SU-DHL-6 (cell line): ENCODE measurements at regions not wholly inside any gene's neighbourhood (a gene's known extent, or its start where the extent isn't known, plus 50 kb on each side); places are given as distances from the start of the nearest gene placed in this dataset.

Experiments
- H2AFZ ChIP-seq: fragments of 200-600 bp; sonication (generic); 2 replicates; pipeline ENCODE4 v1.6.1; 2014; ENCODE audit warnings: low read depth, mild to moderate bottlenecking, moderate library complexity, mixed read lengths, antibody characterized with exemption, low read length; ENCODE audit not compliant: severe bottlenecking
- H3F3A ChIP-seq: fragments of 200-600 bp; shearing (Covaris generic); 2 replicates; pipeline ENCODE4 v1.6.0; 2016; ENCODE audit warnings: antibody characterized with exemption, mild to moderate bottlenecking; ENCODE audit not compliant: insufficient read depth
- H3K27ac ChIP-seq: fragments of 200-600 bp; sonication (generic); 2 replicates; pipeline ENCODE4 v1.5.1; 2016; ENCODE audit warnings: low read depth, mild to moderate bottlenecking, low read length, moderate library complexity, mixed read lengths
- H3K27me3 ChIP-seq: fragments of 200-600 bp; sonication (generic), shearing (Covaris generic); 2 replicates; pipeline ENCODE4 v1.6.0; 2014; ENCODE audit warnings: mild to moderate bottlenecking, low read length
- H3K36me3 ChIP-seq: fragments of 200-600 bp; sonication (generic); 2 replicates; pipeline ENCODE4 v1.6.1; 2014; ENCODE audit warnings: mild to moderate bottlenecking, low read length, mixed read lengths
- H3K4me2 ChIP-seq: fragments of 300-600, 200-600 bp; shearing (Covaris generic), sonication (generic); 2 replicates; pipeline ENCODE4 v1.6.0; 2014; ENCODE audit warnings: low read length, low read depth, mild to moderate bottlenecking; ENCODE audit not compliant: poor library complexity, severe bottlenecking
- H3K4me3 ChIP-seq: fragments of 200-600 bp; sonication (generic); 2 replicates; pipeline ENCODE4 v1.5.1; 2014; ENCODE audit warnings: antibody characterized with exemption, low read length, mild to moderate bottlenecking, mixed read lengths; ENCODE audit not compliant: insufficient read depth, poor library complexity, severe bottlenecking
- H3K79me2 ChIP-seq: fragments of 200-600 bp; sonication (generic); 2 replicates; pipeline ENCODE4 v1.6.1; 2014; ENCODE audit warnings: mild to moderate bottlenecking, low read length, moderate library complexity; ENCODE audit not compliant: insufficient read depth
- H3K9ac ChIP-seq: fragments of 200-600 bp; sonication (generic); 2 replicates; pipeline ENCODE4 v1.7.0; 2014; ENCODE audit warnings: mild to moderate bottlenecking, low read length
- H3K9me2 ChIP-seq: fragments of 200-600 bp; sonication (generic); replicated peaks from 2 replicates; pipeline ENCODE4 v1.6.1; 2014; ENCODE audit warnings: low read length; ENCODE audit not compliant: insufficient read depth
- H3K9me3 ChIP-seq: fragments of 200-600 bp; sonication (generic); 2 replicates; pipeline ENCODE4 v1.6.1; 2014; ENCODE audit warnings: low read length, mixed read lengths; ENCODE audit not compliant: insufficient read depth
- H4K20me1 ChIP-seq: fragments of 200-600 bp; sonication (generic); 2 replicates; pipeline ENCODE4 v1.6.1; 2014; ENCODE audit warnings: low read depth, mild to moderate bottlenecking, antibody characterized with exemption, low read length, moderate library complexity, mixed read lengths
- CTCF ChIP-seq: fragments of 200-600 bp; sonication (generic); IDR thresholded peaks from one replicate; pipeline ENCODE4 v1.5.1; 2017; ENCODE audit warnings: antibody characterized with exemption, mild to moderate bottlenecking, low read length, moderate library complexity; ENCODE audit not compliant: insufficient read depth, poor library complexity, severe bottlenecking
- EZH2phosphoT487 ChIP-seq: fragments of 200-600 bp; sonication (generic), shearing (Covaris generic); conservative IDR thresholded peaks from 2 replicates; pipeline ENCODE4 v1.6.1; 2018; ENCODE audit warnings: mild to moderate bottlenecking, antibody characterized with exemption, low read length, moderate library complexity, mixed read lengths

- Histone ChIP-seq H4K20me1 (no peaks in the 10 kb centered on the region), H3K27me3 (no peaks in the 10 kb centered on the region), H3K9me2 (no peaks in the 10 kb centered on the region), H3K27ac (no peak overlapping the region), H3K36me3 (no peaks in the 10 kb centered on the region), H3K79me2 (no peaks in the 10 kb centered on the region), H3K9me3 (no peaks in the 10 kb centered on the region), H3K4me3 (no peak overlapping the region), H3K9ac (no peak overlapping the region), H3K4me2 (peak overlapping the region; percentile 28), H3F3A (peaks cover 4% of the 10 kb centered on the region), H2AFZ (peak overlapping the region; percentile 32)
- TF ChIP-seq EZH2phosphoT487: no peak
- TF ChIP-seq CTCF: no peak
Observed at GRCh38 chr2:111675419-111676194, 208.4 kb downstream of the ANAPC1 start.

- H4K20me1 ChIP-seq: no peaks in the 10 kb centered on the region
- H3K9me3 ChIP-seq: no peaks in the 10 kb centered on the region
- H3K9ac ChIP-seq: no peak overlapping the region
- no peaks in the 10 kb centered on the region for H3F3A ChIP-seq
- no peak overlapping the region for H3K27ac ChIP-seq
- no peak for TF ChIP-seq CTCF
- TF ChIP-seq EZH2phosphoT487: 0 out of 2 replicates have a peak, but pooled peaks have one; percentile 37
- peak overlapping the region; percentile 32 for H2AFZ ChIP-seq
- no peak overlapping the region for H3K4me2 ChIP-seq
- no peak overlapping the region for H3K4me3 ChIP-seq
- no peaks in the 10 kb centered on the region for H3K36me3 ChIP-seq
- H3K9me2 ChIP-seq: no peaks in the 10 kb centered on the region
- H3K79me2 ChIP-seq: no peaks in the 10 kb centered on the region
- H3K27me3 ChIP-seq: no peaks in the 10 kb centered on the region
Observed at GRCh38 chr2:111676291-111676822, 207.6 kb downstream of the ANAPC1 start.

- Histone ChIP-seq H4K20me1 (no peaks in the 10 kb centered on the region), H3K27me3 (no peaks in the 10 kb centered on the region), H3K4me3 (no peak overlapping the region), H3K9me3 (no peaks in the 10 kb centered on the region), H3K36me3 (no peaks in the 10 kb centered on the region), H3K4me2 (no peak overlapping the region), H3F3A (no peaks in the 10 kb centered on the region), H3K79me2 (no peaks in the 10 kb centered on the region), H2AFZ (no peak overlapping the region), H3K9me2 (no peaks in the 10 kb centered on the region), H3K27ac (no peak overlapping the region), H3K9ac (no peak overlapping the region)
- TF ChIP-seq CTCF: no peak
- TF ChIP-seq EZH2phosphoT487: no peak
Observed at GRCh38 chr2:111678161-111678560, 205.8 kb downstream of the ANAPC1 start.
